Activated CD8-positive, alpha-beta memory T cell treated with anti-CD3 and anti-CD28 coated beads for 36 hours (primary cell): ENCODE measurements at regions not wholly inside any gene's neighbourhood (a gene's known extent, or its start where the extent isn't known, plus 50 kb on each side); places are given as distances from the start of the nearest gene placed in this dataset.

Experiments used
- CTCF ChIA-PET: fragments of 350-600 bp; sonication (Branson Sonifier 250); formaldehyde crosslinking; loops from one replicate; lab custom pipeline; 2021; ENCODE audit warnings: antibody characterized with exemption; lab: Charles Lee
- POLR2A ChIA-PET: fragments of 350-600 bp; sonication (Branson Sonifier 250); formaldehyde crosslinking; loops from one replicate; lab custom pipeline; 2021; ENCODE audit warnings: antibody characterized with exemption; lab: Charles Lee

GRCh38 chr3:117304681-117305080 is 595.1 kb downstream of the TUSC7 start:
- ChIA-PET POLR2A (no interaction called here), CTCF (no interaction called here)

GRCh38 chr3:117305681-117306080 is 596.1 kb downstream of the TUSC7 start:
- POLR2A ChIA-PET = no interaction called here

GRCh38 chr3:117306299-117306698 is 596.7 kb downstream of the TUSC7 start:
- CTCF ChIA-PET = no interaction called here
- POLR2A ChIA-PET = no interaction called here

More at GRCh38 chr3:117305681-117306080, 596.1 kb downstream of the TUSC7 start:
- CTCF ChIA-PET = no interaction called here

- ChIA-PET POLR2A (no interaction called here), CTCF (no interaction called here)
These were observed 598.8 kb downstream of the TUSC7 start for GRCh38 chr3:117308353-117308752.

GRCh38 chr3:117308756-117309155 is 599.2 kb downstream of the TUSC7 start:
- ChIA-PET POLR2A (no interaction called here), CTCF (no interaction called here)

GRCh38 chr3:117310536-117310935 is 601.0 kb downstream of the TUSC7 start:
- CTCF ChIA-PET = no interaction called here
- POLR2A ChIA-PET = no interaction called here

GRCh38 chr3:117314441-117315150 is 605.0 kb downstream of the TUSC7 start:
- POLR2A ChIA-PET = no interaction called here
- CTCF ChIA-PET = no interaction called here

- CTCF ChIA-PET = no interaction called here
- POLR2A ChIA-PET = no interaction called here
These were observed 613.3 kb downstream of the TUSC7 start for GRCh38 chr3:117322866-117323265.

GRCh38 chr3:117346901-117347300 is 637.3 kb downstream of the TUSC7 start:
- ChIA-PET CTCF (no interaction called here), POLR2A (no interaction called here)

- ChIA-PET POLR2A (no interaction called here), CTCF (no interaction called here)
These were observed 639.3 kb downstream of the TUSC7 start for GRCh38 chr3:117348884-117349283.

- POLR2A ChIA-PET = no interaction called here
- CTCF ChIA-PET = no interaction called here
These were observed 640.0 kb downstream of the TUSC7 start for GRCh38 chr3:117349566-117349965.

GRCh38 chr3:117350371-117350770 is 640.8 kb downstream of the TUSC7 start:
- ChIA-PET POLR2A (no interaction called here), CTCF (no interaction called here)

- POLR2A ChIA-PET = no interaction called here
These were observed 646.0 kb downstream of the TUSC7 start for GRCh38 chr3:117355566-117355965.

GRCh38 chr3:117356091-117356705 is 646.6 kb downstream of the TUSC7 start:
- ChIA-PET CTCF (no interaction called here), POLR2A (no interaction called here)

More at GRCh38 chr3:117355566-117355965, 646.0 kb downstream of the TUSC7 start:
- CTCF ChIA-PET = no interaction called here

GRCh38 chr3:117358717-117359314 is 649.2 kb downstream of the TUSC7 start:
- POLR2A ChIA-PET = no interaction called here
- CTCF ChIA-PET = interaction anchor here (0.7 kb wide), 1 partner anchor 32 kb away, joined by 3 read pairs; no protein-coding TSS in a partner anchor

GRCh38 chr3:117366574-117366973 is 657.0 kb downstream of the TUSC7 start:
- CTCF ChIA-PET = no interaction called here

GRCh38 chr3:117367861-117368260 is 658.3 kb downstream of the TUSC7 start:
- ChIA-PET POLR2A (no interaction called here), CTCF (no interaction called here)

More at GRCh38 chr3:117366574-117366973, 657.0 kb downstream of the TUSC7 start:
- POLR2A ChIA-PET = no interaction called here

- POLR2A ChIA-PET = no interaction called here
These were observed 671.1 kb downstream of the TUSC7 start for GRCh38 chr3:117380631-117381030.

GRCh38 chr3:117393119-117393518 is 683.5 kb downstream of the TUSC7 start:
- ChIA-PET POLR2A (no interaction called here), CTCF (no interaction called here)

More at GRCh38 chr3:117380631-117381030, 671.1 kb downstream of the TUSC7 start:
- CTCF ChIA-PET = no interaction called here

GRCh38 chr3:117398141-117398899 is 688.7 kb downstream of the TUSC7 start:
- ChIA-PET POLR2A (no interaction called here), CTCF (no interaction called here)
